RPMI8226 (cell line): ENCODE measurements at regions not wholly inside any gene's neighbourhood (a gene's known extent, or its start where the extent isn't known, plus 50 kb on each side); places are given as distances from the start of the nearest gene placed in this dataset.

Experiments
- DNase-seq: peaks from one replicate; pipeline ENCODE4 v3.0.0-alpha.2; 2015

- DNase-seq, result no peak
Observed at GRCh38 chr6:19279273-19279684, 557.9 kb upstream of the ID4 start.

GRCh38 chr6:19287928-19288327, 549.2 kb upstream of the ID4 start:
- DNase-seq, result no peak

DNA sequence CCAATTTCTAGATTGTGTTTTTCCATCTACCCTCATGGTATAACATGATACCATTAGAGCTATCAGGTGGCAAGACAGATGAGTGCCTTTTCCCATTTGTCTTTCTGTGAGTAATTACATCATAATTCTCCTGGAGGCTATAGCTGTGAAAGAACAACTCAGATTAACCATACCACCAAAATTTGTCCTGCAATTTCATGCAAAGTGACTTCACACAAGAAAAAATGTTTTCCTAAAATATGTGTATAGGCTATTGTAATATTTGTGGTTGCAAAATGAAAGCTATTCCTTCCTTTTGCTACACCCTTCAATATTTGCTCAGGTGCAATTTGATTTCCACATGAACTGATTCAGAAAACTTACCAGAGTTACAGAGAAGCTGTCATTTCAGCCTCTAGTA, 547.7 kb upstream of the ID4 start:
- DNase-seq, result no peak

DNA sequence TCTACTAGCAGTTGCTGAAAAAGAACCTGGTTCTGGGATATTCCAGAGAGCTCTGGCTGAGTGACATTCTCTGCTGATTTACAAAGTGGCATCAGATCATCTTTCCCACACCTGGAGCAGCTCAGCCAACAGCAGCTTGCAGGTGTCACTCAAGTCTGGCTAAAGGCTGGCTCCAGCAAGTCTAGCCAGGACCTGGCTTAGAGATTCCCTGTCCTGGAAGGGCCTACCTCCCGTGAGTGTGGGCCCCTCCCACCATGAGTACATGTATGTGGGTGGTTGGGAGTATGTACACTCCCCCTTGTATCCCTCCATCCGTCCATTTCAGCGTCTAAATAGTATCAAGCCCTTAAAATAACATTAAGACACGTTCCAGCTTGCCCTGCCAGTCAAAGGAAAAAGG, 539.3 kb upstream of the ID4 start:
- no peak for DNase-seq

- no peak for DNase-seq
Observed at GRCh38 chr6:19298421-19298820, 538.7 kb upstream of the ID4 start.

DNA sequence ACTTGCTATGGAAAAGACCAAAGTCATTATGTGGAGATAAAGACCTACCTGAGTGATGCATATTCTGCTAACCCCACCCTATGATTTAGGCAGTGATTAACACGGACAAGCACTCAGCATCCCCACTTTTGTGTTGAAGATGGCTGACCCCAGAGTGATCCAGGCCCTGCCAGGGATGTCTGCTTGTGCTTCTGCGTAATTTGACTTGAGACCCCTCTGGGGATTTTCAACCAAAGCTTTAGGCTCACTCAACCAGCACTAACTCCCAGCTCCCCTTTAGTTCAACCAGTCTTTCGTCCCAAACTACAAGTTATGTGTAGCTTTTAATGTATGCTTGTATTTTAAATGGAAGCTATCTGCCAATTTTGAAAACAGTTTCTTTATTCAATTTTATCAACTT, 538.0 kb upstream of the ID4 start:
- no peak for DNase-seq

GRCh38 chr6:19301980-19302379, 535.2 kb upstream of the ID4 start:
- no peak for DNase-seq

GRCh38 chr6:19303383-19303782, 533.8 kb upstream of the ID4 start:
- DNase-seq, result peak; percentile 26

GRCh38 chr6:19309661-19310060, 527.5 kb upstream of the ID4 start:
- no peak for DNase-seq

GRCh38 chr6:19311786-19312185, 525.4 kb upstream of the ID4 start:
- DNase-seq, result no peak

DNA sequence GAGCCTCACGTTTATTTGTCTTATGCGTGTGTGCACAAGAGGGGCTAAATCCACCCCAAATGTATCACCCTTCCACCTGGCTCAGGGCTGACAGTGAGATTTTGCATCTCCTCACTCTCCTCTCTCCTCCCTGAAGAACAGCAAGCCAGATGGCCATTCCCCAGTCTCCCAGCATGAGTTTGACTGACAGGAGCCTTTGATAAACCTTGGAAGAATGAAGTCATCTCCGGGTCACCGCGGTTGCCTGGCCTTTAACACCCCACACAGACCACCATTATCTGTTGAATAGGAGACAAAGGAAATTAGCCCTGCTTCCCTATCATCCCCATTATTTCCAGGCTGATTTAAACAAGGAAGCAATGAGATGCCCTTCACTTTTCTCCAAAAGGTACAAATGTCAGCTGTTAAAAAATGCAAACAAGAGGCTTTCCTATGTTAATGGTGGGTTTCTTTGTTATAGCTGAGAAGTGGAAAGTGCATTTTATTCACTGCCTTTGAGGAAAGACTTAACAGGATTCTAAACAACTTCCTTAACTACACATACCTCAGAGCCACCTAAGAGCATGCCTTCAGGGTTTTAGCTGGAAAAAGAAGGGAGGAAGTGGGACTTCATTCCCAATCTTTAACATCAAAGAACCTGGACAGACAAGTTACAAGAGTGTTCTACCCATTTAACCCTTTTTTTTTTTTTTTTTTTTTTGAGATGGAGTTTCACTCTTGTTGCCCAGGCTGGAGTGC, 524.8 kb upstream of the ID4 start:
- DNase-seq, result no peak

- DNase-seq, result no peak
Observed at GRCh38 chr6:19317431-19317986, 519.7 kb upstream of the ID4 start.

GRCh38 chr6:19319005-19319404, 518.2 kb upstream of the ID4 start:
- DNase-seq, result no peak

DNA sequence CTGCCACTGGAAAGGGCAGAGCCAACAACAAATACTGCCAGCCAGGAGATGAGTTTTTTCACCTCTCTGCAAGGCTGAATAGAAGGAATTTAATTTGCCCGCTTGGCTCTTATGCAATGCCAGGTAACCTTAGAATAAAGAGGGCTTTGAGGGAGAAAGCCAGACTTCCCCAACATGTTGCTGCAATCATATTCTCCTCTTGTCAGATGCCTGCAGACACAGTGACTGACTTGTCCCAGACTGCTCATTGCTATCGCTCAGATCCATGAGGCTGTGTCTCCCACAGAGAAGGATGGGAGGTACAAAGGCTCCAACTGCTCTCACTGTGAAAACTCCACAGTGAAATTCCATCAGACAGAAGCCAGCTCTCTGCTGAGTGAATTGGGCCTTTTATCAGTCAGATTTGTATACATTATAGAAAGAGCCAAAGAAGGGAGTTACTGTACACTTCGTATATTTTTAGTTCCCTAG, 517.0 kb upstream of the ID4 start:
- no peak for DNase-seq

DNA sequence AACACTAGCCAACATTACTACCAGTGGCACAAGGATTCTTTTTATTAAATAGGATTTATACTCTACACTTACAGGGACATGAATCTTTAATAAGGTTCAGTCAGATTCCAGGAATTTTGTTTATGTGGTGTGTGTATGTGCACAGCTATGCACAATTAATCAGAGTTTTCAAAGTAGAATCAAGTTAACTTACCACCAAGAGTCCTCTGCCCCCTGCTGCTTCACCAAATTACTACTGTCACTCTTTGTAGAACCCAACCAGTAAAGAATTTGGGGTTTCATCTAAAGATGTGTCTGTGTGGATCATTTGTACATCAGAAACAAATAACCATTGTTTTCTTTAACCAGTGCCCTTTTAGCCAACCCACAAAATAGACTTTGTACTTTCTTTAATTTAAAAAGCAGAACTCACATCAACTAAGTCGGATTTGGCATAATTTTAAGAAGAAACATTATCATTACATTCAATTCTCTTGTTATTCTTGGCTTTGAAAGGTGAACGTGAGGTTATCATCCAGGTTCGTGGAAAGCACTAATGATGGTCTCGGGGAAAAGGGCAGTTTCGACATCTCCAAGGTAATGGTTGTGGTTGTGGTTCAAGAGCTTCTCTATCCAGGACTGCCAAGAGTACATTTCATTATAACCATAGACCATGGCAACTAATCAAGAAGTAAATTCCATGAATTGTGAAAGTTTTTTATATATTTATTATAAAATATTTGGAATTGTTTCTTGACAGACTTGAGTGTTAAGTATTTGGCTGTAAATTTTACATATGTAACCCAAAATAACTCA, 514.3 kb upstream of the ID4 start:
- no peak for DNase-seq

- DNase-seq, result no peak
Observed at GRCh38 chr6:19324376-19324775, 512.8 kb upstream of the ID4 start.

DNA sequence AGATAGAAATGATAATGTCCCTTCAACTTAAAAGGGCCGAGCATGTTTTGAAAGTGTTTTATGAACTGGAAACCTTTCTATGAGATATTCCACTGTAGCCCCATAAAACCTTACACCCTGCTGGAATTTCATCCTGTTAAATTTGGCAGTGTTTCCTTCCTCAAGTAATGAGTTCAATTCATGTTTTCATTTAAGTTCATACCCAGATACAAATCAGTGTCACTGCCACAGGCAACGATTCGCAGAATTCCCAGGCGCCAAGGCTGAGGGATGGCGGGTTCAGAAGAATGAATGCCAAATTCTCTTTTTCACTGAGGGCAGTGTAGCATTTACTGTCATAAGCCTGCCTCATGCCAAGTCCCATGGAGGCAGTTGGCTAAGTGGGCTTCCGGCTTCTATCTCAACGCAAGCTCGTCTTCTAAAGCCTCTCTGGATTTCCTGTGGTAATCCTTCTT, 511.8 kb upstream of the ID4 start:
- no peak for DNase-seq

DNA sequence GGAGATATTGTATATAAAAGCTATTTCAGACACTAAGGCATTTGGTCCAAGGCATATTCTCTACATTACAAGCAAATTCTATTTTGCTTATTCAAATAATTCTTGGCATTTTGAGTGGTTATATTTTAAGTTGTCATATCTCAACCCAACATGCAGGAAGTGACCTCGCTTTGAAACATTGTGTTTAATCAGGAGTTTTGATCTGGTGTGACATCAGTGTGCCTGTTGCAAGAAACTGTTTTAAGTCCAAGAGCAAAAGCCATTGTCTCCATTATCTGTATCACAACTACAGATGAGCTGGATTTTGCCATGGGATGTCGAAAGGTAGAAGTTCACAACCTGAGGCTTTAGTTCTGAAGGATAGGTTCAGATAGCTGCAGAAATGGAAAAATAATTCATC, 509.9 kb upstream of the ID4 start:
- no peak for DNase-seq

DNA sequence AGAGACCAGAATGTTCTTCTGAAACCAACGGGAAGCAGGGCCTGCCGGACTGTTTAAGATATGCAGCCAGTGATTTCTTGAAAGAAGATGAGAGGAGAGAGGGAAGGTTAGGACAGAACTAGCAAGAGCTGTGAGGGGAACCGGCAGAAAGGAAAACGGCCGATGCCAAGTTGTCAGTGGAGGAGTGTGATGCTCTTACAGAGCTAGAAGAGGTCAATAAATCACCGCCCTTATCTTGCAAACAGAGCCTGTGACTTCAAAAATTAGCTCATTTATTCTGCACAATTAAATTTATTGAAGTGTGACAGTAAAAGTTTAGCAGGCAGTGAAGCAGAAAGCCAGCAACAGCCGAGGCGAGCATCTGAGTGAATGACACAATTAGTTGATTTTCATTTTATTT, 509.5 kb upstream of the ID4 start:
- DNase-seq, result no peak

GRCh38 chr6:19329078-19329477, 508.1 kb upstream of the ID4 start:
- DNase-seq, result no peak

DNA sequence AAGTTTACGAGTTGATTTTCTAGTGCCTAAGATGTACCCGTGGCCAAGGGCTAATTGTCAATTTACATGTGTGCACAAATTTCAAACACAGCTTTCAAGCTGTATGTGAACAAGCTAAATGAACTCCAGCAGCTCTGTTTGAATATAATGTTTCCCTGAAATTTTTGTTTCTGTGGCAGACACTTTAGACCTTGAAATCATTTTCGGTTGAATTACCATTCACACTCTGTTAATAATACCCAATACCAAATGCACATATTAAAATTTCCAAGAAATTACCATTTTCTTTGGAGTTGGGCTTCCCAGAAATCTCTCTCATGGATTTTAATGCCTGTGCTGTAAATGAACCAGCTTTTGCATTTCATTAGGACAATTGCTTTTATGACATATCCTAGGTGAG, 506.1 kb upstream of the ID4 start:
- no peak for DNase-seq

DNA sequence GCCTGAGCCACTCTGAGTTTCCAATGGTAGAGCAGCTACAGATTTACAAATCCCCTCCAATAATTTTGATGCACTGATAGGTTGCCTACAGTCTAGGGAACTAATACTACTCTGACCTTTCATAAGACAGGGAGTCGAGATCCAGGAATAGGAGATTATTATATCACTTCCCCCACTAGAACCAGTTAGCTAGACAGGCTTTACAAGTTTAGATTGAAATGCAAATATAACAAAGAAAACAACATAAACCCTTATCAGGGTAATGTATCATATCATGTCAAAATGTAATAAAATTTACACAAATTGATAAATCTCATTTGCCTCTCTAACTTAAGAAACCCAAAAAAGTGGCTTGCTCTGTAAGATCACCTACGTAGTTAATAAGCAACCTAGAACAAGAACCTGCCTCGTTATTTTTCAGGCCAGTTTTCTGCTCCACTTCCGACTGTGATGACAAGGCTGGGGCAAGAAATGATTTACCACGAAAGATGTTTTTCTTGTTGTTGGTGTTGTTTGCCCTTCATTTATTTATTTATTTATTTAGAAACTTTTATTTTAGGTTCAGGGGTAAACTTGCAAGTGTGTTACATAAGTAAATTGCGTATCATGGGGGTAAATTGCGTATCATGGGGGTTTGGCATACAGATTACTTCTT, 504.2 kb upstream of the ID4 start:
- no peak for DNase-seq

DNA sequence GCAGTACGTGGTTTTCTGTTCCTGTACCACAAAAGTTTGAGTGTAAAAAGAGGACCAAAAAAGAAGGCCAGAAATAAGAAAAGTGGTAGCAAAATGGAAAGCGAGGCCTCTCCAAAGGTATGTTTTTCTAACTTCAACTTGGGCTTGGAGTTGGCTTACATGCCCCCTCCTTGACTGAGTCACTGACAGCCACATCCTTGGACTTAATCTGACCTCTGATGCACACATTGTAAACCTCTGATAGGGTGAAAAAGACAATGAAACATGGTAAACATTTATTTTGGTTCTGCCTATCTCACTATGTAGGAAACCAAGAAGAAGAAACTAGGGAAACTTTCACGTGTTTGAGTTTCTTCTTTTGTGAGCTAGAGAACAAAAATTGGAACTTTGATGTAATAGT, 503.2 kb upstream of the ID4 start:
- no peak for DNase-seq

DNA sequence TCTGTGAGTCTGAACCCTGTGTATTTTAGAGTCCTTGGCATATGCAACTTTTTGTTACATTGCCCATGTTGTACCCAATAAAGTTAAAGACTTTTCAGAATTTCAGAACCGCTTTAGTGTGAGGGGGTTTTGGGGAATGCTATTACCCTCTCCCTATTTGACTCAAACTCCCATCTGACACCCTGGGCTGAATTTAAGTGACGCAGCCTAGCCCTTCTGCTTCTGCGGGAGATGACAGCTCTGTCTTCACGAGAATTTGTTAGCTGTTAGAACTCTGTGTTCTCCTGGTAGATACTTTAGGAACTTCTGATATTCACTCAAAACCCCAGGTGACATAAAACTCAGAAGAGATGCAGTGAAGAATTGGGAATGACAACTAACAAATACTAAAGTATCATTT, 500.6 kb upstream of the ID4 start:
- no peak for DNase-seq
